SK-N-SH (cell line): ENCODE measurements at regions not wholly inside any gene's neighbourhood (a gene's known extent, or its start where the extent isn't known, plus 50 kb on each side); places are given as distances from the start of the nearest gene placed in this dataset.

Experiments used
- CTCF ChIA-PET: fragments of 300-600, 350-600 bp; formaldehyde crosslinking; extraction: SDS; loops from one replicate; lab custom pipeline; 2021; lab: Yijun Ruan, JAX
- POLR2A ChIA-PET: fragments of 350-600 bp; sonication (Branson Sonifier 250); formaldehyde crosslinking; extraction: SDS; loops from one replicate; lab custom pipeline; 2020; ENCODE audit warnings: antibody characterized with exemption, inconsistent platforms; lab: Yijun Ruan, JAX
- DNase-seq: peaks from one replicate; pipeline ENCODE4 v3.0.0; 2012
- H2AFZ ChIP-seq: fragments of 200-600 bp; sonication (generic); 2 replicates; pipeline ENCODE4 v1.8.1; 2016; ENCODE audit warnings: antibody characterized with exemption, mild to moderate bottlenecking, low read depth
- H3F3A ChIP-seq: fragments of 200-600 bp; sonication (generic); replicated peaks from 2 replicates; pipeline ENCODE3; 2016; ENCODE audit warnings: antibody characterized with exemption, mild to moderate bottlenecking; ENCODE audit not compliant: insufficient read depth
- H3K27ac ChIP-seq, 2 experiments: fragments of 200-500 bp in 1 of 2; fragments of 200-600 bp in 1 of 2; sonication (Bioruptor generic) in 1 of 2; sonication (generic), shearing (Covaris generic) in 1 of 2; 2 replicates each; pipeline versions ENCODE4 v1.5.1 to v1.6.1; 2014 to 2016; ENCODE audit warnings: low read depth in 2 of 2, inconsistent platforms in 1 of 2, low read length in 1 of 2, mild to moderate bottlenecking in 1 of 2, mixed read lengths in 1 of 2
- H3K27me3 ChIP-seq: fragments of 200-600 bp; sonication (generic), shearing (Covaris generic); 2 replicates; pipeline ENCODE4 v1.6.1; 2016; ENCODE audit warnings: mixed run types; ENCODE audit not compliant: insufficient read depth
- H3K36me3 ChIP-seq, 2 experiments: fragments of 200-500 bp in 1 of 2; fragments of 200-600 bp in 1 of 2; sonication (Bioruptor generic) in 1 of 2; sonication (generic) in 1 of 2; replicated peaks in 1 of 2; 2 replicates each; pipeline versions ENCODE3 to v1.5.1; 2014 to 2016; ENCODE audit warnings: low read length in 1 of 2, mild to moderate bottlenecking in 1 of 2; ENCODE audit not compliant: insufficient read depth in 2 of 2, control insufficient read depth in 1 of 2
- H3K4me1 ChIP-seq, 2 experiments: fragments of 200-500 bp in 1 of 2; fragments of 200-600 bp in 1 of 2; sonication (Bioruptor generic) in 1 of 2; sonication (generic), shearing (Covaris generic) in 1 of 2; 2 replicates each; pipeline versions ENCODE4 v1.5.1 to v1.6.1; 2014 to 2016; ENCODE audit warnings: low read depth in 1 of 2, low read length in 1 of 2, mixed run types in 1 of 2; ENCODE audit not compliant: insufficient read depth in 2 of 2, control insufficient read depth in 1 of 2
- H3K4me2 ChIP-seq: fragments of 200-600 bp; sonication (generic), shearing (Covaris generic); 2 replicates; pipeline ENCODE4 v1.6.1; 2017; ENCODE audit warnings: mixed run types
- H3K4me3 ChIP-seq, 2 experiments: fragments of 200-500 bp in 1 of 2; fragments of 200-600 bp in 1 of 2; sonication (Bioruptor generic) in 1 of 2; sonication (generic), shearing (Covaris generic) in 1 of 2; 2 replicates each; pipeline versions ENCODE4 v1.5.1 to v1.8.1; 2014 to 2016; ENCODE audit warnings: low read depth in 2 of 2, inconsistent platforms in 1 of 2, low read length in 1 of 2, mild to moderate bottlenecking in 1 of 2, mixed read lengths in 1 of 2, moderate library complexity in 1 of 2
- H3K79me2 ChIP-seq: fragments of 200-600 bp; sonication (generic); 2 replicates; pipeline ENCODE4 v1.8.1; 2017; ENCODE audit warnings: mild to moderate bottlenecking; ENCODE audit not compliant: insufficient read depth
- H3K9ac ChIP-seq: fragments of 200-600 bp; sonication (generic); 2 replicates; pipeline ENCODE4 v1.6.1; 2017; ENCODE audit warnings: mixed run types
- H3K9me2 ChIP-seq: fragments of 200-600 bp; sonication (generic); 2 replicates; pipeline ENCODE4 v1.6.1; 2017; ENCODE audit warnings: mixed run types
- H3K9me3 ChIP-seq: fragments of 200-600 bp; sonication (generic); 2 replicates; pipeline ENCODE4 v1.6.1; 2017; ENCODE audit warnings: mixed run types, mild to moderate bottlenecking, moderate library complexity
- H4K20me1 ChIP-seq: fragments of 200-600 bp; sonication (generic); 2 replicates; pipeline ENCODE4 v1.6.1; 2017; ENCODE audit warnings: mild to moderate bottlenecking, mixed run types; ENCODE audit not compliant: insufficient read depth
- CHD2 ChIP-seq: fragments of 150-350 bp; IDR thresholded peaks from 2 replicates; pipeline ENCODE4 v1.6.1; 2018; ENCODE audit warnings: low read length; ENCODE audit not compliant: partially characterized antibody
- EZH2phosphoT487 ChIP-seq: fragments of 200-600 bp; sonication (generic); IDR thresholded peaks from 2 replicates; pipeline ENCODE4 v1.6.1; 2017; ENCODE audit warnings: low read depth, mixed run types, mild to moderate bottlenecking, antibody characterized with exemption, moderate library complexity, borderline replicate concordance
- FOSL2 ChIP-seq: IDR thresholded peaks from 2 replicates; pipeline ENCODE4 v1.4.0; 2012; ENCODE audit warnings: low read depth, mild to moderate bottlenecking, moderate library complexity, borderline replicate concordance
- FOXM1 ChIP-seq: IDR thresholded peaks from 2 replicates; pipeline ENCODE4 v1.4.0; 2012; ENCODE audit warnings: low read depth, mild to moderate bottlenecking
- NFIC ChIP-seq: IDR thresholded peaks from 2 replicates; pipeline ENCODE4 v1.4.0; 2012; ENCODE audit warnings: borderline replicate concordance
- RCOR1 ChIP-seq: fragments of 150-350 bp; IDR thresholded peaks from 2 replicates; pipeline ENCODE4 v1.6.1; 2017; ENCODE audit warnings: antibody characterized with exemption, low read length
- SIN3A ChIP-seq: IDR thresholded peaks from 2 replicates; pipeline ENCODE4 v1.6.1; 2012; ENCODE audit warnings: low read depth, mild to moderate bottlenecking, low read length, moderate library complexity, borderline replicate concordance
- USF1 ChIP-seq: IDR thresholded peaks from 2 replicates; pipeline ENCODE4 v1.4.0; 2012; ENCODE audit warnings: low read depth, borderline replicate concordance
- ZBTB33 ChIP-seq: IDR thresholded peaks from 2 replicates; pipeline ENCODE4 v1.4.0; 2012; ENCODE audit warnings: low read depth, borderline replicate concordance
- WGBS: methylation state at CpG from one replicate; pipeline ENCODE4 v1.1.6; 2017; ENCODE audit warnings: low lambda C conversion rate; 5-methylcytosine and 5-hydroxymethylcytosine counted together

- TF ChIP-seq ZBTB33 (no peak), RCOR1 (no peak), CHD2 (no peak)
- POLR2A ChIA-PET: no interaction called here
These were observed 994.0 kb upstream of the SEMA6D start for GRCh38 chr15:46723308-46723707.

GRCh38 chr15:46732060-46732459 lies 985.2 kb upstream of the SEMA6D start:
- DNase-seq: no peak
- H3K4me3 ChIP-seq: no peak overlapping the region
- no peak overlapping the region for H3K4me2 ChIP-seq
- H3K27ac ChIP-seq: no peak overlapping the region
- no peaks in the 10 kb centered on the region for H3K9me3 ChIP-seq
- no peak overlapping the region for H2AFZ ChIP-seq
- CTCF ChIA-PET: interaction anchor here (0.6 kb wide), 1 partner anchor 40 kb away, joined by 3 read pairs; no protein-coding TSS in a partner anchor
- no peaks in the 10 kb centered on the region for H3K9me2 ChIP-seq
- no peaks in the 10 kb centered on the region for H3K36me3 ChIP-seq
- no peaks in the 10 kb centered on the region for H4K20me1 ChIP-seq
- POLR2A ChIA-PET: no interaction called here
- no peaks in the 10 kb centered on the region for H3K79me2 ChIP-seq
- WGBS: 42% methylated on average over 1 of the region's 1 CpG
- no peak overlapping the region for H3K9ac ChIP-seq
- no peaks in the 10 kb centered on the region for H3K27me3 ChIP-seq
- TF ChIP-seq ZBTB33: no peak
- no peak for TF ChIP-seq NFIC
- TF ChIP-seq SIN3A: no peak
- TF ChIP-seq USF1: no peak
- no peak for TF ChIP-seq FOSL2
- no peak for TF ChIP-seq FOXM1
- TF ChIP-seq EZH2phosphoT487: no peak
- H3F3A ChIP-seq: no peaks in the 10 kb centered on the region
- H3K4me1 ChIP-seq: no peaks in the 10 kb centered on the region

More at GRCh38 chr15:46723308-46723707, 994.0 kb upstream of the SEMA6D start:
- no peak for DNase-seq
- Histone ChIP-seq H3K9me3 (no peaks in the 10 kb centered on the region), H3K36me3 (no peaks in the 10 kb centered on the region), H3K4me2 (no peak overlapping the region), H4K20me1 (no peaks in the 10 kb centered on the region), H3K27me3 (no peaks in the 10 kb centered on the region), H3K9me2 (no peaks in the 10 kb centered on the region), H3K4me1 (no peaks in the 10 kb centered on the region), H3K4me3 (no peak overlapping the region), H3K27ac (no peak overlapping the region), H3K79me2 (no peaks in the 10 kb centered on the region), H3K9ac (no peak overlapping the region), H3F3A (no peaks in the 10 kb centered on the region), H2AFZ (no peak overlapping the region)
- CTCF ChIA-PET: no interaction called here
- 10% methylated on average over 2 of the region's 2 CpGs for WGBS
